HEK293T (cell line): ENCODE measurements at regions not wholly inside any gene's neighbourhood (a gene's known extent, or its start where the extent isn't known, plus 50 kb on each side); places are given as distances from the start of the nearest gene placed in this dataset.

Source experiments
- ARNT ChIP-seq: fragments of 450-650 bp; IDR thresholded peaks from 2 replicates; pipeline ENCODE4 v1.6.1; 2017; ENCODE audit warnings: mild to moderate bottlenecking
- BHLHE40 ChIP-seq: fragments of 450-650 bp; IDR thresholded peaks from 2 replicates; pipeline ENCODE4 v1.6.1; 2016; ENCODE audit warnings: mild to moderate bottlenecking, moderate library complexity, borderline replicate concordance
- CTBP1 ChIP-seq: fragments of 450-650 bp; IDR thresholded peaks from 2 replicates; pipeline ENCODE4 v1.6.1; 2016; ENCODE audit warnings: borderline replicate concordance
- ELF4 ChIP-seq: fragments of 450-650 bp; IDR thresholded peaks from 2 replicates; pipeline ENCODE4 v1.6.1; 2017; ENCODE audit warnings: antibody characterized with exemption
- FOXA1 ChIP-seq: fragments of 450-650 bp; IDR thresholded peaks from 2 replicates; pipeline ENCODE4 v1.6.1; 2016; ENCODE audit warnings: mild to moderate bottlenecking
- FOXM1 ChIP-seq: fragments of 450-650 bp; IDR thresholded peaks from 2 replicates; pipeline ENCODE4 v1.6.1; 2017; ENCODE audit warnings: mild to moderate bottlenecking, borderline replicate concordance
- L3MBTL2 ChIP-seq: fragments of 450-650 bp; conservative IDR thresholded peaks from 2 replicates; pipeline ENCODE4 v1.6.1; 2016; ENCODE audit warnings: mild to moderate bottlenecking
- LEF1 ChIP-seq: fragments of 450-650 bp; IDR thresholded peaks from 2 replicates; pipeline ENCODE4 v1.6.1; 2017; ENCODE audit warnings: mild to moderate bottlenecking, borderline replicate concordance
- NFRKB ChIP-seq: fragments of 450-650 bp; IDR thresholded peaks from 2 replicates; pipeline ENCODE4 v1.6.1; 2016; ENCODE audit warnings: mild to moderate bottlenecking, moderate library complexity
- SP1 ChIP-seq: fragments of 450-650 bp; IDR thresholded peaks from 2 replicates; pipeline ENCODE4 v1.6.1; 2017
- SUZ12 ChIP-seq: fragments of 450-650 bp; IDR thresholded peaks from 2 replicates; pipeline ENCODE4 v1.6.1; 2016; ENCODE audit warnings: mild to moderate bottlenecking
- ZNF384 ChIP-seq: fragments of 450-650 bp; IDR thresholded peaks from 2 replicates; pipeline ENCODE4 v1.6.1; 2016
- TF ChIP-seq, protein P1 (sequence below): fragments of 450-650 bp; IDR thresholded peaks from 2 replicates; pipeline ENCODE4 v1.6.1; 2016

DNA sequence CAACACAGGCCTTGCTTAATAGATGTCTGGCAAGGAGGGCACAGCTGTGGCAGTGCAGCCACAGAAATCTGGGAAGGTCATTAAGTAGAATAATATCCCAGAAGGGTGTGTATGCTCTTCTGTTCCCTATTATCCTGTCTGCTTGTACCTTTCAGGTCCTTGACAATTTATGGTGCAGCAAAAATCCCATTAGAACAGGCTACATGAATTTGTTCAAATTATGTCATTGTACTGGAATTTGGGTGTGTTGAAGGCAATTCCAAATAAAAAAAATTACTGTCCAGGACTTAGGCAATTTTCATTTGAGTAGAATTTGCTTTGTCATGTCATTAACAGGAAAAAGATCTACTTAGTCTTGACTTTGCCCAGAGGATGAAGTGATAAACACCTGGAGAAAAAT is 192.1 kb downstream of the IDS start:
- TF ChIP-seq, protein P1, sequence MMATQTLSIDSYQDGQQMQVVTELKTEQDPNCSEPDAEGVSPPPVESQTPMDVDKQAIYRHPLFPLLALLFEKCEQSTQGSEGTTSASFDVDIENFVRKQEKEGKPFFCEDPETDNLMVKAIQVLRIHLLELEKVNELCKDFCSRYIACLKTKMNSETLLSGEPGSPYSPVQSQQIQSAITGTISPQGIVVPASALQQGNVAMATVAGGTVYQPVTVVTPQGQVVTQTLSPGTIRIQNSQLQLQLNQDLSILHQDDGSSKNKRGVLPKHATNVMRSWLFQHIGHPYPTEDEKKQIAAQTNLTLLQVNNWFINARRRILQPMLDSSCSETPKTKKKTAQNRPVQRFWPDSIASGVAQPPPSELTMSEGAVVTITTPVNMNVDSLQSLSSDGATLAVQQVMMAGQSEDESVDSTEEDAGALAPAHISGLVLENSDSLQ = no peak
- no peak for TF ChIP-seq FOXA1
- TF ChIP-seq NFRKB = no peak
- no peak for TF ChIP-seq LEF1
- TF ChIP-seq ELF4 = no peak
- no peak for TF ChIP-seq SP1
- TF ChIP-seq FOXM1 = no peak
- no peak for TF ChIP-seq L3MBTL2
- TF ChIP-seq ARNT = no peak
- no peak for TF ChIP-seq BHLHE40
- TF ChIP-seq SUZ12 = no peak
- TF ChIP-seq ZNF384 = no peak
- no peak for TF ChIP-seq CTBP1
